Stimulated activated naive CD8-positive, alpha-beta T cell treated with anti-CD3 and anti-CD28 coated beads, Interleukin-15, Interleukin-2, amounts not matched to agents 100 U/mL and 50 U/mL, for 24 hours (primary cell): ENCODE measurements at regions not wholly inside any gene's neighbourhood (a gene's known extent, or its start where the extent isn't known, plus 50 kb on each side); places are given as distances from the start of the nearest gene placed in this dataset.
"Not testable (repeated sequence)": the region's sequence is repeated elsewhere in the genome, so short reads cannot be mapped to it uniquely, and the experiment has no call there.

ENCODE experiments used
- ATAC-seq: fragments of 150-1000 bp; cut with Tn5 transposase; one replicate; pipeline ENCODE4 v1.10.0; 2021
- DNase-seq: peaks from one replicate; pipeline ENCODE4 v3.0.0; 2021

GRCh38 chr14:52122163-52122562 lies 53.3 kb upstream of the NID2 start:
- not testable (repeated sequence) for ATAC-seq

GRCh38 chr14:52121441-52121840 lies 52.6 kb upstream of the NID2 start:
- ATAC-seq (no peak), DNase-seq (no peak)

More at GRCh38 chr14:52122163-52122562, 53.3 kb upstream of the NID2 start:
- DNase-seq: not testable (repeated sequence)

GRCh38 chr14:52119030-52119429 lies 50.2 kb upstream of the NID2 start:
- no peak for ATAC-seq

More at GRCh38 chr14:52119030-52119429, 50.2 kb upstream of the NID2 start:
- no peak for DNase-seq
